ENCODE measurements at regions not wholly inside any gene's neighbourhood (a gene's known extent, or its start where the extent isn't known, plus 50 kb on each side); places are given as distances from the start of the nearest gene placed in this dataset.

DNA sequence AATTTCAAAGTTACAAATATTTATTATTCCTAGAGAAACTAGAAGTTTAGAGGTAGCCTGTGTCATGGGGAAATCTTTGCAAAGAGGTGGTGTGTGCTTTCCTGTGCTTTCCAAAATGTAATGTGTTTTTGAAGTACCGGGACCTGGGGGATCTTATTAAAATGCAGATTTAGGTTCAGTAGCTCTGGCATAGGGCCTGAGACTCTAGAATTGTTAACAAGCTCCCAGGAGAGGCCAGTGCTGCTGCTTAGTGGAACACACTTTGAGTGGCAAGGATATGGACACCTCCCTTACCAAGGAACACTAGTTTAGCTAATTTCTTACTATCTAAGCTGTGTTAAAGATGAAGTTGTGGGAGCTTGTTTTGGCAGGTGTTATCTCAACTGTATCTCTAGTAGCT lies 428.9 kb downstream of the VGLL3 start:
- no peak overlapping the region for H3K9ac ChIP-seq (ENCODE audit: low read depth, low read length)
- in situ Hi-C loops (cut with MboI; ENCODE audit: low sequenced_read_pairs) = loop anchor here (25.0 kb wide), 1 partner anchor 750 kb away; no protein-coding TSS in a partner anchor

More for the DNA sequence above, 428.9 kb downstream of the VGLL3 start:
- no peaks in the 10 kb centered on the region for H3K9me1 ChIP-seq (ENCODE audit: insufficient read depth, low read length)
- ChIA-PET POLR2A (ENCODE audit: unreplicated experiment) (no interaction called here), CTCF (no interaction called here)
- H4K5ac ChIP-seq (ENCODE audit: low read depth, low read length) = no peak overlapping the region
- no peak overlapping the region for H3K4me3 ChIP-seq (ENCODE audit: insufficient read depth, low read depth, low read length)
- H3K18ac ChIP-seq (ENCODE audit: low read depth, low read length) = no peak overlapping the region
- H4K20me1 ChIP-seq (ENCODE audit: insufficient read depth, low read length) = no peaks in the 10 kb centered on the region
- WGBS, 2 experiments (ENCODE audit: extremely low coverage in 2 of 2, insufficient read length in 1 of 2) = no CpG with 5 or more reads among the region's 1 CpG
- no peak overlapping the region for H3K14ac ChIP-seq (replicated peaks; ENCODE audit: low read depth, low read length)
- TF ChIP-seq, protein P1, sequence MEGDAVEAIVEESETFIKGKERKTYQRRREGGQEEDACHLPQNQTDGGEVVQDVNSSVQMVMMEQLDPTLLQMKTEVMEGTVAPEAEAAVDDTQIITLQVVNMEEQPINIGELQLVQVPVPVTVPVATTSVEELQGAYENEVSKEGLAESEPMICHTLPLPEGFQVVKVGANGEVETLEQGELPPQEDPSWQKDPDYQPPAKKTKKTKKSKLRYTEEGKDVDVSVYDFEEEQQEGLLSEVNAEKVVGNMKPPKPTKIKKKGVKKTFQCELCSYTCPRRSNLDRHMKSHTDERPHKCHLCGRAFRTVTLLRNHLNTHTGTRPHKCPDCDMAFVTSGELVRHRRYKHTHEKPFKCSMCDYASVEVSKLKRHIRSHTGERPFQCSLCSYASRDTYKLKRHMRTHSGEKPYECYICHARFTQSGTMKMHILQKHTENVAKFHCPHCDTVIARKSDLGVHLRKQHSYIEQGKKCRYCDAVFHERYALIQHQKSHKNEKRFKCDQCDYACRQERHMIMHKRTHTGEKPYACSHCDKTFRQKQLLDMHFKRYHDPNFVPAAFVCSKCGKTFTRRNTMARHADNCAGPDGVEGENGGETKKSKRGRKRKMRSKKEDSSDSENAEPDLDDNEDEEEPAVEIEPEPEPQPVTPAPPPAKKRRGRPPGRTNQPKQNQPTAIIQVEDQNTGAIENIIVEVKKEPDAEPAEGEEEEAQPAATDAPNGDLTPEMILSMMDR (conservative IDR thresholded peaks at IDR 0.05; ENCODE audit: low read depth, low read length) = no peak
- TF ChIP-seq RAD21 (IDR thresholded peaks at IDR 0.05; ENCODE audit: low read length) = no peak
- no peak for TF ChIP-seq RCOR1 (IDR thresholded peaks at IDR 0.05; ENCODE audit: insufficient replicate concordance, low read length)
- TF ChIP-seq MAFK (IDR thresholded peaks at IDR 0.05; ENCODE audit: low read depth, low read length) = no peak
- no peak for TF ChIP-seq MXI1 (IDR thresholded peaks at IDR 0.05; ENCODE audit: borderline replicate concordance, low read depth, low read length)
- TF ChIP-seq MAZ (IDR thresholded peaks at IDR 0.05; ENCODE audit: borderline replicate concordance, low read depth, low read length) = no peak
- no peak for TF ChIP-seq RFX5 (IDR thresholded peaks at IDR 0.05; ENCODE audit: low read depth, low read length)
- TF ChIP-seq POLR2A (IDR thresholded peaks at IDR 0.05; ENCODE audit: low read depth, low read length) = no peak
- TF ChIP-seq CEBPB (IDR thresholded peaks at IDR 0.05; ENCODE audit: low read depth, low read length) = no peak
- no peak overlapping the region for H4K91ac ChIP-seq (ENCODE audit: insufficient read depth, low read depth, low read length)
- no TSS peak for BruUV-seq (replicated peaks)
- H2AK5ac ChIP-seq (ENCODE audit: low read depth, low read length) = no peak overlapping the region
- no peaks in the 10 kb centered on the region for H3K27me3 ChIP-seq (ENCODE audit: control insufficient read depth, insufficient read depth, low read length)
- no peaks in the 10 kb centered on the region for H3K4me1 ChIP-seq (ENCODE audit: control insufficient read depth, insufficient read depth, low read length)
- no peak overlapping the region for H2BK20ac ChIP-seq (ENCODE audit: low read depth, low read length)
- no peak overlapping the region for H2BK5ac ChIP-seq (ENCODE audit: low read depth, low read length, poor library complexity, severe bottlenecking)
- no peak overlapping the region for H3K23ac ChIP-seq (ENCODE audit: low read depth, low read length)
- H2AFZ ChIP-seq (replicated peaks; ENCODE audit: low read length, poor library complexity) = no peak overlapping the region
- no peak overlapping the region for H3K4me2 ChIP-seq (ENCODE audit: low read depth, low read length)
- no peaks in the 10 kb centered on the region for H3K36me3 ChIP-seq (ENCODE audit: control insufficient read depth, insufficient read depth, low read length)
- dilution Hi-C loops (cut with HindIII; ENCODE audit: low sequenced_read_pairs, unreplicated experiment) = no loop called here
- no peaks in the 10 kb centered on the region for H3K79me1 ChIP-seq (ENCODE audit: low read depth in 1 of 2, low read length in 2 of 2)
- DNase-seq (no peak), ATAC-seq (ENCODE audit: low read depth) (no peak)
- H2BK120ac ChIP-seq (ENCODE audit: low read depth, low read length) = no peak overlapping the region
- H3K56ac ChIP-seq (ENCODE audit: extremely low read depth, insufficient read depth, low read length) = no peak overlapping the region
- intact Hi-C loops (cut with micrococcal nuclease) = loop anchor here (5.0 kb wide), 1 partner anchor 740 kb away; no protein-coding TSS in a partner anchor
- no peaks in the 10 kb centered on the region for H3K9me3 ChIP-seq (ENCODE audit: control insufficient read depth, insufficient read depth, low read length)
- no peak overlapping the region for H2AK9ac ChIP-seq (replicated peaks; ENCODE audit: low read depth, low read length, poor library complexity)
- no peak overlapping the region for H3K27ac ChIP-seq (ENCODE audit: insufficient read depth, low read length)
- no peak overlapping the region for H4K8ac ChIP-seq (ENCODE audit: low read depth in 2 of 2, low read length in 2 of 2)
- no peak overlapping the region for H2BK15ac ChIP-seq (ENCODE audit: low read depth, low read length)
- H3K4ac ChIP-seq (ENCODE audit: low read depth, low read length) = no peak overlapping the region
